HG02884 (cell line): ENCODE measurements at regions not wholly inside any gene's neighbourhood (a gene's known extent, or its start where the extent isn't known, plus 50 kb on each side); places are given as distances from the start of the nearest gene placed in this dataset.
"Not testable (repeated sequence)": the region's sequence is repeated elsewhere in the genome, so short reads cannot be mapped to it uniquely, and the experiment has no call there.

Experiments
- ATAC-seq: cut with Tn5 transposase; IDR thresholded peaks from one replicate; pipeline ENCODE4 v1.9.1; 2021; ENCODE audit warnings: mild to moderate bottlenecking, moderate library complexity; ENCODE audit not compliant: unreplicated experiment

DNA sequence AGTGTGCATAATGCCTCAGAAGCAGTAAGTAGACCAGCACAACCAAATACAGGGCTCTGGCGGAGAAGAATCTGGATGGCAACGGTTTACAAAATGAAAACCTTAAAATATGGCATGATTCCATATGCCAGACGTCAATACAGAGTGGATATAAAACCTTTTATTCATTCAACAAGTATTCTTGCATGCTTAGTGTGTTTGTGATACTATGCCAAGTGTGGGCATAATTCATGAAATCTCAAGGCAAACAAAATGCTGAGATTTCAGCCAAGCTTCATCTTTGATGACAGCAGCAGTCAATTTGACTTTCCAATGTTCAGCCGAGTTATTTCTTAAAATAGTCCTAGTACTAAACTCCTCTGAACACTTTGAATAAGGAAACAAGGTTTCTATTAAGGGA, 119.4 kb downstream of the CD24 start:
- no peak for ATAC-seq

GRCh38 chr6:106849676-106850332, 124.7 kb downstream of the CD24 start:
- ATAC-seq = no peak

- ATAC-seq = no peak
Measured at GRCh38 chr6:106849120-106849519, 125.4 kb downstream of the CD24 start.

DNA sequence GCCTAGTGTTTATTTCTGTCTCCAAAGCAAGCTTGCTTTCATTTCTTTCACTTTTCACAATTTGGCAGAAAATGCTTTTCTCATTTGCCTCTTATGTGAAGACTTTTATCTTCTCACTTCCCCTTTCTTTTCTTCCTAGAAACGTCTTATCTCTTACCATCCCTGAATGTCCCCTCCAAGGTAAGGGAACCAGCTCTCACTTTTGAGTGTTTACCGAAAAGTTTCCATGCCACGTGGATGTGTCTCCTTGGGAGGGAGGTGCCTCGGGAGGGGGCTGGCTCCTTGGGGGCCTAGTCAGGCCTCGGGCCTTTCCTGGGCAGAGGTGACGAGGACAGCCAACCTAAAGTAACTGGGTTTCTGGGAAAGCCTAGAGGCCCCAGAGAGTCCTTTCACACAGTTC, 127.4 kb downstream of the CD24 start:
- ATAC-seq = no peak

- peak; percentile 68 for ATAC-seq
Measured at GRCh38 chr6:106844930-106845329, 129.6 kb downstream of the CD24 start.

DNA sequence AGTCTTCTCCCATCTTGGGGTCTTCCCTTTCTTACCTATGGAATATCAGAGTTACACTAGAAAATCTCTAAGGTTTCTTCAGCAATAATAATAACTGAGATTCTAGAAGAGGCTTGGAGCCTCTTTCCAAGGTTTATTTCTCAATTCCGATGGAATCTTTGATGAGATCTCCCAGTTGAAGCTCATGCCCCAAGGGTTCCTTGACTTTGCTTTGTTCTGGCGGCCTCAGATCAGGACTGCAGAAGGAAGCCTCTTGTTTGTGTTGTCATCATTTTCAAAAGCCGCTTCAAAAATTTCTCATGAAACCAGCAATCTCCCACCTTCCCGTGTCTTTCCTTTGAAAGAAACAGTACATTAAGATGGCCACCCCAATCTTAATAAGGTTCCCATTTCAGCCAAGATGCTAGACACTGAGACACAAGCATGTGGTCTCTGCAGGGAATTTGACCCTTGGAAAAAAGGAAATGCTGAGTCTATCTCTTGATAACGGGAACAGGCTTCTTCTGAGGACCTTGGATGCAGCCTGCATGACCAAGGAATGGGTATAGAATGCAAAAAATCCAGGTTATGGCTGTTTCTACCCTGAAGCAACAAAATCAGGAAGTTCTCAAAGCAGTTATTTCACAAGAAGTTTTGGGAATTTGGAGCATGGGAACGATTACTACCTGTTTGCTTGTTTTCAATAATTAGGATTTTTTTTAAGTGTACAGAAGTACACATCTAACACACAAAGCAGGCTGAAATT, 141.6 kb downstream of the CD24 start:
- no peak for ATAC-seq

- ATAC-seq = no peak
Measured at GRCh38 chr6:106830930-106831329, 143.6 kb downstream of the CD24 start.

DNA sequence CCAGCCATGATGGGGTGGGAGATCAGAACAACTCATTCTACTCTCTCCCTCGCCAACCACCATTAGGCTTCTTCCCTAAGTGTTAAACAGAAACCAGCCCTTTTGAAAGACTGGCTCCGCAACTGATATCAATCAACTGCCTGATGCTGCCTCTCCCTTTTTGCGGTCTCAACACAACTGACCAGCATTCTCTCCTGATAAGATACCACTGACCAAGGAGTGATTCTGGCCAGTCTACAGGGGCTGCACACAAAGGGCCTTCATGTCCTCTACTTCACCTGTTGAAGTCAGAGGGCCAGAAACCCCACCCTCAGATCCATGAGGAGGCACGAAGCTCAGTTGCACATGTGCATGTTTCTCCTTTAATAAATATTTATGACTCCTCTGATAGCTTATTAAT, 145.1 kb downstream of the CD24 start:
- no peak for ATAC-seq

DNA sequence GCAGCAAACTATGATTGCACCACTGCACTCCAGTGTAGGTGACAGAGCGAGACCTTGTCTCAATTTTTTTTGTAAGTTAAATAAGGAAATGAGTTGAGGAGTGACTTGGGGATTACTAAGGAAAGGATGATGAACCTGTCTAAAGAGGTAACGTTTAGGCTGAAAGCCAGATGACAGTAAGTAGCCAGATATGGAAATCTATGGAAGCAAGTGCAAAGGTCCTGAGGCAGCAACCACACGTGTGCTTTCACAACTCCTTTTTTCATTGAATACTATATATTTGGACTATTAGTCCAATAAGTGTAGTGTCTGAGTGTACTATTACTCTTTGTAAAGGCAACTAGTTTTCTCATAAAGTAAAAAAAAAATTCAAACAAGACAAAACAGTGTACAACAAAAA, 147.4 kb downstream of the CD24 start:
- no peak for ATAC-seq

DNA sequence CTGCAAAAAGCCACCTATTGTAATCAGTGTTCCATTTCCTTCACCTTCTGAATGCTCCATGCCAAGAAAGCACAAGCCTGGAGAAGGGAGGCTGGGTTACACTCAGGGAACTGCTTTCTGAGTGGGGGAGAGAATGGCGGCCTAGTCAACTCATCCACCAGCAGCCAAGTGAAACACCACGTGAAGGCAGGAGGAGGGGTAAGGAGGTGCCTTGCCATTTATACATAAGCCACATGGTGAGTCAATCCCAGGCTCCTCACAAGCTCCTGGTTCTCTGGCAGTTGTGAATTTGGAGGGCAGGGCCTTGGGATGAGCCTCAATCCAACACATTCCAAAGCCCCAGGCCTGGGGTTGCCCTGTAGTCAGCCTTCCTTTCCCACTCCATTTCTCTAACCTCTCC, 149.4 kb downstream of the CD24 start:
- no peak for ATAC-seq

GRCh38 chr6:106823732-106824351, 150.7 kb downstream of the CD24 start:
- ATAC-seq = no peak

DNA sequence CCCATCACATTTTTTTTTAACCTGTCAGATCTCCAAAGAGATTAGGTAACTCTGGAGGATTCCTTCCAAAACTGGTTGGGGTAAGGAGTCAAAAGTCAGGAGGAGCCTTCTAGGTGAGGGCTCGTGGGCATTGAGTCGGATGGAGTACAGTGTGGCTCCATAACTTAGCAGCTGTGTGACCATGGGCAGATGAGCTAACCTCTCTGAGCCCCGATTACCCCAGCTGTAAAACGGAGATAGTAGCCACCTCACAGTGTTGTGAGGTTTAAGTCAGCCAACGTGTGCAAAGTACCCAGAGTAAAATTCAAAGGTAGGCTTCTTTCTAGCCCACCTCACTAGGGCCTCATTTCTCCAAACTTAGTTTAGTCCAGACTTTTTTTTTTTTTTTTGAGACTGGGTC, 151.5 kb downstream of the CD24 start:
- no peak for ATAC-seq

DNA sequence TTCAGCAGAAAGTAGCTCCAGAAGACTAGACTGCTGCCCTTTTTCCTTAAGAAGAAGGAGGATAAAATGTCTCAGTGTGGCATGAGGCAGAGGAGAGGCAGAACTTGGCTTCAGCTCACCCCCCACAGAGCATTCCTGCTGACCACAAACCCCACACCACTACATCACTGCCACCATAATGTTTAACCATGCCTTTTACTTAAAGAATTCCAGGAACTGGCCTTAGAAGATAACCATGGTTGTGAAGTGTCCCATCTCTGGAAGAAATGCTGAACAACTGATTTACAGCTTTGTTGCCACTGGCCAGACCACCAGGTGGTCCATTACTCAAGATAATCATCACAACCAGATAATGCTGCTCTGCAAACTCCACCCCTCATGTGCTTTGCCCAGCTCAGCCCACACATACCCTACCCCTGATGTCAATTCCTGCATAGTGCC, 154.1 kb downstream of the CD24 start:
- ATAC-seq = no peak

DNA sequence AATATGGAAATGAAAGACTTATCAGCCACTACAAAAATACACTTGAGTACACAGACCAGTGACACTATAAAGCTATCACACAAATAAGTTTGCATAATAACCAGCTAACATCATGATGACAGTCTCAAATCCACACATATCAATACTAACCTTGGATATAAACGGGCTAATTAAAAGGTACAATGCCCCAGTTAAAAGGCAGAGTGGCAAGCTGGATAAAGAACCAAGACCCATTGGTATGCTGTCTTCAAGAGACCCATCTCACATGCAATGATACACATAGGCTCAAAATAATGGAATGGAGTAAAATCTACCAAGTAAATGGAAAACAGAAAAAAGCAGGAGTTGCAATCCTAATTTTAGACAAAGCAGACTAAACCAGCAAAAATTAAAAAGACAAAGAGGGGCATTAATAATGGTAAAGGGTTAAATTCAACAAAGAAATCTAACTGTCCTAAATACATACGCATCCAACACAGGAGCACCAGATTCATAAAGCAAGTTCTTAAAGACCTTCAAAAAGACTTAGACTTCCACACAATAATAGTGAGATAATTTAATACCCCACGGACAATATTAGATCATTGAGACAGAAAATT, 163.3 kb downstream of the CD24 start:
- no peak for ATAC-seq

- no peak for ATAC-seq
Measured at GRCh38 chr6:106808758-106809157, 165.8 kb downstream of the CD24 start.

DNA sequence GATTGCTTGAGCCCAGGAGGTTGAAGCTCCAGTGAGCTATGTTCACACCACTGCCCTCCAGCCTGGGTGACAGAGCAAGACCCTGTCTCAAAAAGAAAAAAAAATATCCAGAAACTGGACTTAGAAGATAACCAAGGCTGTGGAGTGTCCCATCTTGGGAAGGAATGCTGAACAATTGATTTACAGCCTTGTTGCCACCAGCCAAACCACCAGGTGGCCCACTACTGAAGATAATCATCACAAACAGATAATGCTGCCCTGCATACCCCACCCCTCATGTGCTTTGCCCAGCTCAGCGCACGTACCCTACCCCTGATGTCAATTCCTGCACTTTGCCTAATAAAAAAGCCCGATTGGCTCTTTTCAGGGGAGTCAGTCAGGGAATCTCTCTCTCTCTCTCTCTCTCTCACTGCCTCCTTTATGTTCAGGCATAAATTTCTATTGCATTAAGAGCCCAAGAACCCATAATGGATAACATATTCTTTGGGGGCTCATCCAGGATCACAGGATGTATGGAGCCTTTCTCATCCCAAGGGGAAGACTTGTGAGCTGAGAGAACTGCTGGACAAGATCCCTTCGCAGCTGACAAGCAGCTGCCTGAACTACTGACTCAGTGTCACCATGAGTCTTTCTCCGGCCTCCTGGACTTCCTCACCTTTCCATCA, 166.4 kb downstream of the CD24 start:
- ATAC-seq = no peak

DNA sequence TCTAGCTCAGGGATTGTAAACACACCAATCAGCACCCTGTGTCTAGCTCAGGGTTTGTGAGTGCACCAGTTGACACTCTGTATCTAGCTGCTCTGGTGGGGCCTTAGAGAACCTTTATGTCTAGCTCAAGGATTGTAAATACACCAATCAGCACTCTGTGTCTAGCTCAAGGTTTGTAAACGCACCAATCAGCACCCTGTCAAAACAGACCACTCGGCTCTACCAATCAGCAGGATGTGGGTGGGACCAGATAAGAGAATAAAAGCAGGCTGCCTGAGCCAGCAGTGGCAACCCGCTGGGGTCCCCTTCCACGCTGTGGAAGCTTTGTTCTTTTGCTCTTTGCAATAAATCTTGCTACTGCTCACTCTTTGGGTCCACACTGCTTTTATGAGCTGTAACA, 168.3 kb downstream of the CD24 start:
- ATAC-seq = not testable (repeated sequence)

GRCh38 chr6:106805771-106806170, 168.8 kb downstream of the CD24 start:
- ATAC-seq = no peak

GRCh38 chr6:106804346-106805335, 169.9 kb downstream of the CD24 start:
- ATAC-seq = no peak

- ATAC-seq = no peak
Measured at GRCh38 chr6:106803188-106803587, 171.3 kb downstream of the CD24 start.
